ENCODE measurements at regions not wholly inside any gene's neighbourhood (a gene's known extent, or its start where the extent isn't known, plus 50 kb on each side); places are given as distances from the start of the nearest gene placed in this dataset.

DNA sequence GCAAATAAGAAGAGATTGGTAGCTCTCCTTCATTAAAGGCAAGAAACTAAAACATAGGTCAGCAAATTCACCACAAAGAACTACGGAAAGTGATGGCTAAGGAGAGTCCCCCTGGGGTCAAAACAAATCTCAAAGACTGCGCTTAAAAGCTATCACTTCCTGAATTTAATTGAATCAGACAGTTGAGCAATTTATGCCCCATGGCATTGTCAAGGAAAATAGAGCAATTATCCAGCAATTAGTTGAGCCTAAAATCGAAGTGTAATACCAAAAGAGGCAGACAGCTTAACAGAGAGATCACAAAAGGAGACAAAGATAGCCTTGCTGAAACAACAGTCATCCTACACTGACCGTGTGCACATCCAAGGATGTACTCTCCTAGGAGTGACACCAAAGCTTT, 74.4 kb upstream of the SCN10A start:
- TF ChIP-seq CEBPB (IDR thresholded peaks at IDR 0.05; ENCODE audit: borderline replicate concordance, low read depth, low read length), result no peak
- TF ChIP-seq CTCF (CRISPR knock-in tag; IDR thresholded peaks at IDR 0.05), result no peak
- no peak for TF ChIP-seq ZNF335 (CRISPR knock-in tag; IDR thresholded peaks at IDR 0.05)
